ENCODE measurements at regions not wholly inside any gene's neighbourhood (a gene's known extent, or its start where the extent isn't known, plus 50 kb on each side); places are given as distances from the start of the nearest gene placed in this dataset.
A peak's percentile ranks its signal among the peaks of the same experiment; 100 is the strongest.
"Not testable (repeated sequence)": the region's sequence is repeated elsewhere in the genome, so short reads cannot be mapped to it uniquely, and the experiment has no call there.

DNA sequence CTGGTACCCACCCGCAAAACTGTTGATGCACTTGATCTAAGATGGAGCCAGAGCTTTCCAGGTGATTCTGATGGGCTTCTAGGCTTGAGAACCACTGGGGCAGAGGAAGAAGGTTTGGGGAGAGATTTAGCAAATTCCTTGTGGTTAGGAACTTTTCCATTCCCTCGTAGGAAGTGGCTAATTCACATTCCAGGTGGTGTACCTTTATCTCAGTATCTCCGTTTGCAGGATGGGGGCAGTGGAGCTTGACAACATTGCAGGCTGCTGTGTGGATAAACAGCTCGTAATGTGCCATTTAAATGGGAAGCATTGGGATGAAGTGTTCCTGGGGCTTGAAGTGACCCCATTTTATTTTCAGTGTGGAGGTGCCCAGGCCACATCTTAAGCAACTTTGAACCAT lies 172.9 kb upstream of the IL12B start:
- no peak for DNase-seq (ENCODE audit: low spot score)

DNA sequence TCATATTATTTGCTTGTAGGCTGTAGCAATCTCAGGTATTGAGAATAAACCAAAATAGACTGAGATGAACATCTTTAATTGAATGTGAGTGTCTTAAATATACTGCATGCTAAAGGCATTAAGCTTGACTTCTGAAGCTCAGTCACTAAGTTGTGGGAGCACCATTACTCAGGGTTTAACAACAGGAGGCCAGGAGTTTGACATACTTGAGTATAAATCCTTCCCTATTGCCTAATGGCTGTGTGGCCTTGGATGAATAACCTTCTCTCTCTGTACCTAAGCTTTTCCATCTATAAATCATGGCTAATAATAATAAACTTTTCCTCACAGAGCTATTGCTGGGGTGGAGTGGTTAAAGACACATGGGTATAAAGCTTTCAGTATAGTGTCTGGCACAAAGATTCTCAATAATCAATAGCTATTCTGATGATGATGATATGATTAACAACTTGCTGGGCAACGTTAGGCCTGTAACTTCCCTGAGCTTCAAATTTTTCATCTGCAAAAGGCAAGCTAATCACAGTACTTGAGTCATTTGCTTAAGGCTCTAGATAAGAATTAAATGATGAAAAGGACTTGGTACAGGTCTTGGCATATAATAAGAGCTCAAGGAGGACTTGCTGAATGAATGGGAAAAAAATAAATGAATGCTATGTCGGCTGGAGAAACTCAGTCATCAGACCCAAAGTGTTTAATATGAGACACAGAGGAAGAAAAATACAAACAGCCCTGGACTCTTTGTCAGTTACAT lies 174.0 kb upstream of the IL12B start:
- DNase-seq (ENCODE audit: low spot score), result no peak

DNA sequence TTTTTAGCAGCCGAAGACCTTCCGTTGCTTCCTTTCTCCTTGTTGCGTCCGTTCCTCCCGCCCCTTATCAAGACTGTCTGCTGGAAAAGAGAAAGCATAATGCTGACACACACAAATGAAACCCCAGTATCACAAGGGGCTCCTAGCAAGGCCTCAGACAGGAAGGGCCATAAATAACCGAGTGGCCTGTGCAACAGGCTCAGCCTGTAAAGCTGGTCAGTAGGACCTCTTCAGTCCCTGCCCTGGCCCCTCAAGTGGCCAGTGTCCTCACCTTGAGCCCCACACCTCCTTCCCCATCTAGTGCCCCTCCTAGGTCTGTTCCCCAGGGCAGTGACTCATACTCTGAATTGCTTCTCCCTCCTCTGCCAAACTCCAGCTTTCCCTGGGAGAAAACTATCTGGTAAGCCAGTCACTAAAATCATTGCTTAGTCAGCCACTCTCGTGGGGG lies 174.6 kb upstream of the IL12B start:
- DNase-seq (ENCODE audit: low spot score), result peak; percentile 56

DNA sequence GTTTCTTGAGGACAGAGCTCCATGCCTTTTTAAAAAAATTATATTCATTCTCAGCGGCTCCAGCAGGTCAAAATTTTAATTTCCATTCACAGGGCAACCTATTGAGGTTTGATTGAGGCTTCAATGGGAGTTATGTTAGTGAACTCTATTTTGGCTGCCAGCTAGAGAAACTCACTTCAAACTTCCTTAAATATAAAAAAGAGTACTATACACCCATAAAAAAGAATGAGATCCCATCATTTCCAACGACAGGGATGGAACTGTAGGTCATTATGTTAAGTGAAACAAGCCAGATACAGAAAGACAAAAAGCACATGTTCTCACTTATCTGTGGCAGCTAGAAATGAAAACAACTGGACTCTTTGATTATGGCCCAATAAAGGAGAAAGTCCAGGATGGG lies 176.8 kb upstream of the IL12B start:
- no peak for DNase-seq (ENCODE audit: low spot score)

DNA sequence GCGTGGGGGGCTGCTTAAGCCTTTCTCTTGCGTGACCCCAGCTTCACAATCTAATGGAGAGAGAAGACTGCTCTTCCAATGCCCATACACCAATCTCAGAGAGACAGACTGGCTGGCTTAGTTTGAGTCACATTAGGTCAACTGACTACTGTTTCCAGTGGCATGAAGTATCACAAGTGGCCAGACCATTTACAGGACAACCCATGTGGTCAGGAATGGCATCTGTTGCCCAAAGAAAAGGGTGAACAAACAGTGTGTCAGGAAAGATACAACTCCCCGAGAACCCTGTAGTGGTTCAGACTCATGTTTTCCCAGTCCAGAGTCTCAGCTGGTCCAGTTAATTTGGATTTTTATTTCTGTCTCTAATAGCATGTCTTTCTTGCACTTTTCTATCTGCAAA lies 177.4 kb upstream of the IL12B start:
- DNase-seq (ENCODE audit: low spot score), result no peak

DNA sequence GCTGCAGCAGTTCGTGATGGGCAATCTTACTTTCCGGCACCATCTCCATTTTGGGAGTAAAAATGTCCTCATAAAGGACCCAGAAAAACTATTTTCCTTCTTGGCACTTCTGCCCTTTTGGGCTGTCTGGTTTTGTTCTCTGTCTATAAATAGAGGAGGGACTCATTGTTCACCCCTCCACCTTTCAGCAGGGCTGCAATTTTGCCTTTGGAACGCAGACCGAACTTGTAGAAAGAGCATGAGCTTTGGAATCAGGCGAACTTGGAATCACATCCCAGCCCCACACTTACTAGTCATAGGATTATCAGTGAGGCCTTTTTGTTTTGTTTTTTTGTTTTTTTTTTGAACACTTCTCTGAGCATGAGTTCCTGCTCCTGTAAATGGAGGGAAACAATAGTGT lies 178.1 kb upstream of the IL12B start:
- DNase-seq (ENCODE audit: low spot score), result no peak

DNA sequence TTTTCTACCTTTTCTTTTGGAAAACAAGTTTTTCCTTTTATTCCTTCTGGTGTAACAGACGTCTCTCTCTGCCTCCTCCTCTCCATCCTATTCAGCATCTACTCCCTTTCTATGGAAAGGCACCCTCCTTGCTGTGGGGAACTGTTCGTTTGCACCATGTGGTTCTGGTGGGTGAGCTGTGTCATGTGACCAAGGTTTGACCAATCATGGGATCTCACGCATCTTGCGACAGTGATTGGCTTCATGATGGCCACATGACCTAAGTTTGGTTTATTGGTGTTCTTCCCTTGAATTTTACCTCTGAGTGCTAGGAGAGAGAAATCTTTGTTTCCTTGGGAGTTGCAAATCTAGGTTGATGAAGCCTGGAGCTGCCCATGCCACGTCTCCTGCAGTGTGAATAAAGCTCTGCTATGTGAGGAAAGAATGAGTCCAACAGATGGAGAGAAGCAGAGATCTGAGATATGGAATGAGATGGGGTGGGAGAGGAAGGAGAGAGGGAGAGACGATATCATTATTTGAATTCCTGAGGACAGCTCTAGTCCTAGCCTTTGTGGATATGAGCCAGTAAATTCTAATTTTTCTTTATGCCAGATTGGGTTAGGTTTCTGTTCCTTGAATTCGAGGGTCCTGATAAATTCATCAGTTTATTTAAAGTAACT lies 178.8 kb upstream of the IL12B start:
- DNase-seq (ENCODE audit: low spot score), result no peak

DNA sequence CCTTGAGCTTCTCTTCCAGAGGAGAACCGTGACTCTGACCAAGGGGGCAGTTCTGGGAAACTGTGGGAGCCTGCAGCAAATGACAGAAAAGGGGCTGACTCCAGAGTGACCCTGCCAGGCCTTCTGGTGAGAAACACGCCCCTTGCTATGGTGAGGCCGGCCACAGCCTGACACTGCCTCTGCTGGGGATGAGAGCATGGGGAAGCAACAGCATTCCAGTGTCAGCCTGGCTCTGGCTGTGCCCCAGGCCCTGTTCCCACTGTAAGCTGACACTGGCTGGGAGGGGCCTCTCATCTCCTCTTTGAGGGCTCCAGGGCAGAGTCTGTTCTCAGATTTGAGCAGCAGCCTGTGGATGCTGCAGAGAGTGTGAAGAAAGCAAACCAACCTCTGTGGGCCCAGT lies 180.0 kb upstream of the IL12B start:
- DNase-seq (ENCODE audit: low spot score), result peak; percentile 87

DNA sequence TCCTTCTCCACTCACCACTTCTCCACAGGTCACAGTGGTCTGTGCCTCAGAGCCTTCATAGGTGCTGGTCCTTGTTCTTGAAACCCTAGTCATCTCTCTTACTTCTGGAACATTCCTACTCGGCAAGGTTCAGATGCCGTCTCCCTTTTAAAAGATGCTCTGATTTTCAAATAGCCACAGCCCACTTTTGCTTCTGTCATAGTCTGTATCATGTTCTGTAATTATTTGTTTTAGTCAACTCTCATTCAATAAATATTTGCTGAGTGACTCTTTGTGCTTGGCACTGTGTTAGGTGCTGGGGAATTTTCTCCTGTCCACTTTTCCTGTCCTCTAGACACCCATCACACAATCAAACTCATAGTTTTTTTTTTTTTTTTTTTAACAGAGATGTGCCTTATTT lies 181.3 kb upstream of the IL12B start:
- no peak for DNase-seq (ENCODE audit: low spot score)

DNA sequence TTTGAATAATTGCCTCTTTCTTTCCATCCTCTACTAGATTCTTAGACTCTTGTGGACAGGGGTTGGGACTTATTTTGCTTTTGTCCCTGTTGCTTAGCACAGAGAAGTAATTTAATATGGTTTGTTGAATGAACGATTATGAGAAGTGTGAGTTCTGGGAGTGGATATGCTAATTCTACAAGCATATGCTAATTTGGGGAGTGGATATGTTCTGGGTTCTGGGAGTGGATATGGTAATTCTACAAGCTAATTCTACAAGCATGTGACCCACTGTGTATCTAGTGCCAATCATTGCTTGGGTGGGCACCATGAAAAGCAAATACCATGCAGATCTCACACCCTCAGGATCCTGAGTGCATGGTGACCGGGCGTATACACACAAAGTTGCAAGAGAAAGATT lies 181.8 kb upstream of the IL12B start:
- DNase-seq (ENCODE audit: low spot score), result no peak

DNA sequence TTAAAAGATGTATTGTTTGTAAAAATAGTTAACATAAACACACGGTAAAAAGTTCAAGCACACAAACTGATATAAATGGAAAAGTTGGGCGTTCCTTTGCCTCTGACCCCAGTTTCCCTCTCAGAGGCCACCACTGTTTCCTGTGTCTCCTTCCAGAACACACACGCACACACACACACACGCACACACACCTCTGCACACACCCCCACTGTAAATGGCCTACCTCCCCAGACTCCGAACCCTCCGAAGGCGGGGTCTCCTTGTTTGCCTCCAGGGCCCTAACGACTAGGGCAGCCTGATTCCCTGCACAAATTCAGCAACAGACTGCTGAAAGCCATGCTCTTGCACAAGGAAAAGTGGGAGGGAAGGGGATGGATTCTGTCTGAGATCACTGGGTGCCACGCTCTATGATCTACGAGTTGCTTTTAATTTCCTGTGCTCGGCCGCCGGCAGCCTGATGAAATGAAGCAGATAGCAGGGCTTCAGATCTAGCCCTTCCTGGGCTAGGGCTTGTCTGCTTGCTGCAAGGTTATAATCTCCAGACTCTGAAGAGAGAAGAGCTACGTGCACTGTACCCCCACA lies 184.0 kb upstream of the IL12B start:
- DNase-seq (ENCODE audit: low spot score), result no peak

DNA sequence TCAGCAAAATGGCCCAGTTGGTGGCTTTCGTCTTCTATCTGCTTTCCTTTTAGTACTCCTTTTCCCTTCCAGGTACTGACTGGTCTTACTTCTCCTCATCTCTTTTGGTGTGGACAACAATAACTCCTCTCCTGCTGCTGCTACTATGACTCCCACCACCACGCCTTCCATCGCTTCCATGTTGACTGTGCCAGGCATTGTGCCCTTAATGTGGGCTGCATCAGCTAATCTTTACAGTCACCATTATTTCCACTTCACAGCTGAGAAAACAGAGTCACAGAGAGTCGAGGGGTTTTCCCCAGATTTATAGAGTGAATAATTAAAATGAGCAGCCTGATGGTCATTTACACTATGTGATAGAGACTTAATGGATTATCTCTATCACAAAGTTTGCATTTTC lies 184.9 kb upstream of the IL12B start:
- no peak for DNase-seq (ENCODE audit: low spot score)

DNA sequence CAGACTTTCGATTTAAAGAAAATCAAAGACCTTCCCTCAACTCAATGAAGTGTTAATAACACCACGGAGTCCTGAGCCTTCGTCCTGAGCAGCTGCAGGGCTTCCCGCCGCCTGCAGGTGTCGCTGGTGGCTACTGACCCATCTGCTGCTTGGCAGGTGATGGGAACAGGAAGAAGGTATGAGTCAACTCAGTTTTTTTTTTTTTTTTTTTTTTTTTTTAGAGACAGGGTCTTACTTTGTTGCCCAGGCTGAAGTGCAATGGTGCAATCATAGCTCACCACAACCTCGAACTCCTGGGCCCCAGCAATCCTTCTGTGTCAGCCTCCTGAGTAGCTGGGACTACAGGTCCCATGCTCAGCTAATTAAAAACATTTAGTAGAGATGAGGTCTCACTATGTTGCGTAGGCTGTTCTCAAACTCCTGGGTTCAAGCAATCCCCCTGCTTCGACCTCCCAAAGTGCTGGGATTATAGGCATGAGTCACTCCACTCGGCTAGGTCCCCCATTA lies 185.7 kb upstream of the IL12B start:
- DNase-seq (ENCODE audit: low spot score), result peak; percentile 38

DNA sequence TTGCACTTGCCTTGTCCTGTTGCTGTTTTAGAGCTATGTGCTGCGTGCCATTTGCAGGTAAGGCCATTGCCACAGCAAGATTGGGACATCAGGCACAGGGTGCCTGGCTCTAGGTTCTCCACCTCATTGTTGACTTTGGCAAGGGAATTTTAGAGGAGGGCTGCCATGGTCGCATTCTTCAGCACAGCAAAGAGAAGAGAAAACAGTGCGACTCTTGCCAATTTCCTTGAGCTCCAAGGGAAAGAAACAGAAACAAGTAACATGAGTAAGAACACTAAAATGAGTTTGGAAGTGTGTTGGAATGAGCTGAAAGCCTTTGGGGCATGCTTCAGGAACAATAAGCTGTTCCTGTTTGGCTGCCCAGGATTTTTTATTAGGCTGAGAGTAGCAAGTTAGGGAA lies 188.1 kb upstream of the IL12B start:
- no peak for DNase-seq (ENCODE audit: low spot score)

DNA sequence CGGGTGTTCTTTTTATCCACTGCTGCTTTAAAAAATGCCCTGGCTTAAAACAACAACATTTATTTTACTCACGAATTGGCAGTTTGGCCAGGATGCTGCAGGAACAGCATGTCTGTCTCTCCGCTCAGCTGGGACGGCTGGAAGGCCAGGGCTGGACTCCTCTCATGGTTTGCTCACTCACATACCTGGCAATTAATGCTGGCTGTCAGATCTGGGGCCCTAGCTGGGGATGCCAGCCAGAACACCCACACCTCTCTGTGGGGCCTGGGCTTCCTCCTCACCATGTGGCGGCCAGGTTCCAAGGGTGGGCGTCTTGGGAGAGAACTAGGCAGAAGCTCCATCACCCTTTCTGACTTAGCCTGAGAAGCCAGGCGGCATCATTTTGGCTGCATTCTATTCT lies 189.1 kb upstream of the IL12B start:
- no peak for DNase-seq (ENCODE audit: low spot score)

DNA sequence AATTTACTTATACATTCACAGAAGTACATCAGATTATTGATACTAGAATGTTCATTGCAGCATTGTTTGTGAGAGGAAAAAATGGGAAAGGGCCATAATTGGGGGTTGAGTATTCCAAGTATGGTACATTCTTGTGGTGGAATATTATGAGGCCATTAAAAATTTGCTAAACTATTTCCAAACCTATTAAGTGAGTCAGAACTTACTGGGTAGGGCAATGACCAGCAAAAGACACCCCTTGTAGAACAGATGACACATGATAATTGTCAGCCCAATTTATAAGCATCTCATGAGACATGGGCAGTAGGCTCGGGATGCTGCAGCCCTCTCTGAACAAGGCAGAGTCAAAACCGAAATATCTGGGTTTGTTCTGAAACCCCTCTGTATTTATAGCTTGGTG lies 192.6 kb upstream of the IL12B start:
- DNase-seq (ENCODE audit: low spot score), result no peak

DNA sequence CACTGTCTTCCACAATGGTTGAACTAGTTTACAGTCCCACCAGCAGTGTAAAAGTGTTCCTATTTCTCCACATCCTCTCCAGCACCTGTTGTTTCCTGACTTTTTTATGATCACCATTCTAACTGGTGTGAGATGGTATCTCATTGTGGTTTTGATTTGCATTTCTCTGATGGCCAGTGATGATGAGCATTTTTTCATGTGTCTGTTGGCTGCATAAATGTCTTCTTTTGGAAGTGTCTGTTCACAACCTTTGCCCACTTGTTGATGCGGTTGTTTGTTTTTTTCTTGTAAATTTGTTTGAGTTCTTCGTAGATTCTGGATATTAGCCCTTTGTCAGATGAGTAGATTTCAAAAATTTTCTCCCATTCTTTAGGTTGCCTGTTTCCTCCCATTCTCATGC lies 194.0 kb upstream of the IL12B start:
- not testable (repeated sequence) for DNase-seq (ENCODE audit: low spot score)

DNA sequence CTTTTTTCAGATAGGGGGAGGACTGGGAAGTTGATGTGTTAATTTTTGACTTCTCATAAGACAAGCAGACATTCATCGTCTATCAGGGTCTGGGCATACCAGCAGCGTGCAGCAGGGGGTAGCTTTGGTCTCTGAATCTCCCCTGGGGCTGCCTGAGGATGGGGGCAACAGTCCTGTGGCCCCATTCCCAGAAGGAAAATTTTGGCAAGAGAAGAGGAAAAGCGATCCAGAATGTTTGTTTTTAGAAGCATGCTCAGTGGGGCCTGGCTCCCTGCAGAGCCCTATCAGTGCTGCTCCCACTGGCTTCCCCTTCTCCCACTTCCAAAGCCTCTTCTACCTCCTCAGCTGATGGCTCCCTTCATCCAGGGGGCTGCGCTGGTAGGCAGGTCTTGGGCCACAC lies 194.8 kb upstream of the IL12B start:
- no peak for DNase-seq (ENCODE audit: low spot score)

DNA sequence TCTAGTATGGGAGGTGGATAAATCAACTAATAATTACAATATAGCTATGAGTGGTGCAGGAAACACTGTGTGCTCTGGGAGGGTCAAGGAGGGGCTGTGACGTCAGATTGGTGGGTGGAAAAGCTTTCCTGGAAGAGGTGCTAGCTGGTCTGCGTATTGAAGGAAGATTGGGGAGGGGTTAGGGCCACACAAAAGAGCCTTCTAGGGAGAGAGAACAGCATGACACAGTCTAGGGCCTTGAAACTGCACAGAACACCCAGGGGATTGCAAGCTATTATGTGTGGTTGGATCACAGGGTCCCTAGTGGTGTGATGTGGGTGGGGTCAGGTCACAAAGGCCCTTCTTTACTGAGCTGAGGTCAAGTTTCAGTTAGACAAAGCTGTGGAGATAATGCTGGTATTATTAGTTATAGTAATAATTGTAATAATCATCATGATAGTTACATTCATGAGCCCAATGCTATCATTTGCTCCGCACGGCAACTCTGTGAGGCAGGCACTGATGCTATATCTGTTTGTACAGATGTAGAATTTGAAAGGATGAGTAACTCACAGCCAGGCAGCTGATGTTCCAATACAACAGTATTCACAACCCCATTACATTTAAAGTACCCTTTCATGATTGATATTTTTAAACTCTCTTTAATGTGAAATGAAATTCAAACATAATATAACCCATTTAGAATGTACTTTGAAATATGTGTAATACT lies 197.4 kb upstream of the IL12B start:
- DNase-seq (ENCODE audit: low spot score), result no peak

DNA sequence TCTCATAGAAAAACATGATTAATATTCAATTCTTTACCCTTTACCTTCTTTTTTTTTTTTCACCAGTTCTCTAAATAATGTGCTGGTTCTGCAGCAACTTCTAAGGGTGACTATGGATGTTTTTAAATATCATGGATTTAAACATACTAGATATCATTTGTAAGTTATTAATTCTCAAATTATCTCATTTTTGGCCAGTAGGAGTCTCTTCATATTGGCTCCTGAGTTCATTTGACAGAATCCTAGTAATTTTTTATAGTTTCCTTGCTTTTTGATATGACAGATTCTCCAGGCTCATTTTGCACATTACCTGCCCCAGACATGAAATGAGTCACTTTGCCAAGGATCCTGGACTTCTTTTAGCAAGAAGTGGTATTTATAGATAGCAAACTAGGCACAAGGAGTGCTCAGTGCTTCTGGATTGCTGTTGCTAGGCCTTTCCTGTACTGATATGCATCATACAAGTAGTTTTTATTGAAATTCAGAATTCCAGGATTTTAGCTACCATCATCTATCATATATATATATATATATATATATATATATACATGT lies 201.3 kb upstream of the IL12B start:
- no peak for DNase-seq (ENCODE audit: low spot score)

DNA sequence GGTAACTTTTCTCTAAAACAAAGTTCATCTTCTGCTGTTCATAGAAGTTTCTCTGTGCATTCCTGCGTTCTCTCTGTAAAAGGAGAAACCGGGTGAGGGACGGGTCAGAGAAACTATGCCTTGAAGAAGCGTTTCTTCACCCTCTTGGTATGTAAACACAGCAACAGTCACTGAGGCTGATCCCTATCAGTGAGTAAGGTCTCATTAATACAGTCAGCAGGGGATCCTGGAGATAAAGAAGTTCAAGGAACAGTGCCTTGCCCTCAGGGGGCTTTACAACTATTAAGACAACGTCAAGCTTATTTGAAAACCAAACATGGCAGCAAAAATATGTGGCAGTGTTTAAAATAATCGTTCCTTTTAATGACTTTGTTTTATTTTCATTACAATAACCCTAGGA lies 202.9 kb upstream of the IL12B start:
- DNase-seq (ENCODE audit: low spot score), result peak; percentile 48

DNA sequence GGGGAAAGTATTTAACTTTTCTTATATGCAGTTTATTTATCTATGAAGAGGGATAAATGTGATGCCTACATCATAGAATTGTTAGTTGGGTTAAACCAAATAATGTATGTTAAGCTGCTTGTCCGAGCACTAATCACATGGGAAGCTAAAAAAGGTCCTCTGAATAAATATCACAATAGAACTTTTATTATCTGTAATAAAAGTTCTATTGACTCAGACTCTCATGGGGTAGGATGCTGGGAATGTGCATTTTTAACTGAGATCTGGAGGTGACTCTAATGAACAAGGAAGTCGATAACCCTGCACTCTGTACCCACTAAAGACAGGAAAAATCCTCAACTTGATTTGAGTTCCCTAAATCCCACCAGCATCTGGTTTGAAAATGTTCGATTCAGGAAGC lies 205.9 kb upstream of the IL12B start:
- DNase-seq (ENCODE audit: low spot score), result no peak

All from AG08396 (cell line).